PC-9 (cell line): ENCODE measurements at regions not wholly inside any gene's neighbourhood (a gene's known extent, or its start where the extent isn't known, plus 50 kb on each side); places are given as distances from the start of the nearest gene placed in this dataset.

Experiments used
- BruUV-seq: library from RNA; stranded (reverse); fragments of 400-500 nt; replicated peaks from 2 replicates; lab custom pipeline; 2021; lab: Mats Ljungman, UMichigan
- CTCF ChIA-PET: fragments of 300-600 bp; sonication (Branson Sonifier 250); formaldehyde crosslinking; loops from one replicate; lab custom pipeline; 2022; ENCODE audit warnings: antibody characterized with exemption; lab: Charles Lee
- POLR2A ChIA-PET: fragments of 300-600 bp; sonication (Branson Sonifier 250); formaldehyde crosslinking; loops from one replicate; lab custom pipeline; 2022; ENCODE audit warnings: antibody characterized with exemption; ENCODE audit not compliant: unreplicated experiment; lab: Charles Lee
- DNase-seq, 2 experiments: peaks; one replicate each; pipeline versions ENCODE4 v3.0.0 to v3.0.0-alpha.2; 2015 to 2022; ENCODE audit warnings: mixed read lengths in 1 of 2
- H2AFZ ChIP-seq: fragments of 200-600 bp; sonication (generic); 2 replicates; pipeline ENCODE4 v1.8.1; 2017; ENCODE audit warnings: antibody characterized with exemption
- H3F3A ChIP-seq: fragments of 200-600 bp; sonication (generic); 2 replicates; pipeline ENCODE4 v1.8.1; 2017; ENCODE audit warnings: antibody characterized with exemption, mild to moderate bottlenecking, low read depth; ENCODE audit not compliant: insufficient read depth
- H3K27ac ChIP-seq: fragments of 200-600 bp; sonication (generic); 2 replicates; pipeline ENCODE4 v1.6.1; 2016; ENCODE audit warnings: mixed run types
- H3K27me3 ChIP-seq: fragments of 200-600 bp; sonication (generic); 2 replicates; pipeline ENCODE4 v1.6.1; 2016; ENCODE audit warnings: low read depth, mixed run types; ENCODE audit not compliant: insufficient read depth
- H3K36me3 ChIP-seq: fragments of 200-600 bp; sonication (generic); 2 replicates; pipeline ENCODE4 v1.6.1; 2016; ENCODE audit warnings: low read depth, mixed run types
- H3K4me1 ChIP-seq: fragments of 200-600 bp; sonication (generic); replicated peaks from 2 replicates; pipeline ENCODE4 v1.6.1; 2016; ENCODE audit warnings: mixed run types; ENCODE audit not compliant: insufficient read depth
- H3K4me2 ChIP-seq: fragments of 200-600 bp; sonication (generic); 2 replicates; pipeline ENCODE4 v1.6.1; 2017; ENCODE audit warnings: mixed run types
- H3K4me3 ChIP-seq: fragments of 200-600 bp; sonication (generic); 2 replicates; pipeline ENCODE4 v1.6.1; 2016; ENCODE audit warnings: mixed run types
- H3K79me2 ChIP-seq: fragments of 200-600 bp; sonication (generic); 2 replicates; pipeline ENCODE4 v1.6.1; 2017; ENCODE audit warnings: low read depth, mixed run types
- H3K9me2 ChIP-seq: fragments of 200-600 bp; sonication (generic); 2 replicates; pipeline ENCODE4 v1.8.1; 2017; ENCODE audit warnings: mild to moderate bottlenecking; ENCODE audit not compliant: insufficient read depth
- H3K9me3 ChIP-seq: fragments of 200-600 bp; sonication (generic); 2 replicates; pipeline ENCODE4 v1.8.1; 2016; ENCODE audit warnings: low read depth; ENCODE audit not compliant: insufficient read depth
- H4K20me1 ChIP-seq: fragments of 200-600 bp; sonication (generic); 2 replicates; pipeline ENCODE4 v1.8.1; 2017; ENCODE audit not compliant: insufficient read depth
- EZH2 ChIP-seq: fragments of 200-600 bp; sonication (generic); IDR thresholded peaks from 2 replicates; pipeline ENCODE4 v1.8.0; 2017; ENCODE audit warnings: antibody characterized with exemption, low read depth
- intact Hi-C: fragments of 100-400 bp; cut with micrococcal nuclease; formaldehyde crosslinking; loops from one replicate; pipeline ENCODE4 v1.10.0; 2022; ENCODE audit not compliant: unreplicated experiment
- TF ChIP-seq, protein P1 (sequence below): fragments of 200-600 bp; sonication (generic); conservative IDR thresholded peaks from 2 replicates; pipeline ENCODE4 v1.6.1; 2017; ENCODE audit warnings: mixed run types, antibody characterized with exemption, mild to moderate bottlenecking, moderate library complexity

DNA sequence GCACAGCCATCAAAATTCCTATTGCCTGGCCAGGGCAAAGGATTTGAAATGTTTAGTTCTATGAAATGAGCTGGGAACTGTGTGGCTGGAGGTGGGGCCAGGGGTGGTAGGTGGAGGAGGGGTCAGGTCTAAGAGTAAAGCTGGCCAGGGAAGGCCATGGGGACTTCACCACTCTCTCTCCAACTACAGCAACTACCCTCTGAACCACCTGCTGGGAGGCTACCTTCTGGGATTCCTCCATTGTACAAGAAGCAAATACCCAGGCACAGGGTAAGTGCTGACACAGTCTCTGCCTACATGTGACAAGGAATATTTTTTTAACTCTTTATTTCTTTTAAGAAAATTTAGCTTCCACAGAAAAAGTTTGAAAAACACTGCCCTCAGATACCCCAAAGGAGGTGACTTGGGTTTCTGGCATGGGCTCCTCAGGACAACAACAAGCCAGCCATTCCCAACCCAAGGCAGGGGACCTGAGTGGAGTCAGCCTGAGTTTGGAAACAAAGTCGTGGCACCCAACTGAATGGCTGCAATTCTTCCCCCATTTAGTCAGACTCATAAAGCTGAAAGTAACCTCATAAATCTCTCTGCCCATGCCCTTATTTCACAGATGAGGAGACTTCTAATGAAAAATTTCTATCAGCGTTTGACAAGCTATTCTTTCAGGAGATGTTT, 593.8 kb upstream of the DIPK2B start:
- CTCF ChIA-PET: no interaction called here
- no TSS peak for BruUV-seq

DNA sequence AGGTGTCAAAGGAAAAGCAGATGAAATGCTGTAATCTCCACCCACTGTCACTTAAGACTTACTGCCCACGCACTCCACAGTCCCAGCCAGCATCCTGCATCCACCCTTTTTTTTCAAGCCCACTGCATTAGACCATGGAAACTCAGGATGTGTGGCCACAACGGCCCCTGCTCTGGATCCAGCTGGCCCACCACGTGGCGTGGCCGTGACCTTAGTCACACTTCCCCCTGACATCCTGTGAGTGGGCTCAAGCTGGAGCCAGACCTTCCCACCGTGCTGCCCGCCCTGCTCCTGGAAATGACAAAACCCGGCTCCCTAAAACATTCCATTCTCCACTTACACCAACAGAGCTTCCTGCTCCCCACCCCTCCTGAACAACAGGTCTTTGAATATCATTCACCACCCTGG, 588.3 kb upstream of the DIPK2B start:
- intact Hi-C loops: no loop called here
- peaks cover 9% of the 10 kb centered on the region for H4K20me1 ChIP-seq
- no TSS peak for BruUV-seq
- no peak overlapping the region for H3K27ac ChIP-seq
- no peaks in the 10 kb centered on the region for H3K9me3 ChIP-seq
- H3K27me3 ChIP-seq: no peaks in the 10 kb centered on the region
- no peak for DNase-seq
- no peaks in the 10 kb centered on the region for H3K9me2 ChIP-seq
- no peak overlapping the region for H2AFZ ChIP-seq
- ChIA-PET POLR2A (no interaction called here), CTCF (no interaction called here)
- no peaks in the 10 kb centered on the region for H3K4me1 ChIP-seq
- H3K36me3 ChIP-seq: no peaks in the 10 kb centered on the region
- H3K79me2 ChIP-seq: peaks cover 95% of the 10 kb centered on the region
- TF ChIP-seq, protein P1, sequence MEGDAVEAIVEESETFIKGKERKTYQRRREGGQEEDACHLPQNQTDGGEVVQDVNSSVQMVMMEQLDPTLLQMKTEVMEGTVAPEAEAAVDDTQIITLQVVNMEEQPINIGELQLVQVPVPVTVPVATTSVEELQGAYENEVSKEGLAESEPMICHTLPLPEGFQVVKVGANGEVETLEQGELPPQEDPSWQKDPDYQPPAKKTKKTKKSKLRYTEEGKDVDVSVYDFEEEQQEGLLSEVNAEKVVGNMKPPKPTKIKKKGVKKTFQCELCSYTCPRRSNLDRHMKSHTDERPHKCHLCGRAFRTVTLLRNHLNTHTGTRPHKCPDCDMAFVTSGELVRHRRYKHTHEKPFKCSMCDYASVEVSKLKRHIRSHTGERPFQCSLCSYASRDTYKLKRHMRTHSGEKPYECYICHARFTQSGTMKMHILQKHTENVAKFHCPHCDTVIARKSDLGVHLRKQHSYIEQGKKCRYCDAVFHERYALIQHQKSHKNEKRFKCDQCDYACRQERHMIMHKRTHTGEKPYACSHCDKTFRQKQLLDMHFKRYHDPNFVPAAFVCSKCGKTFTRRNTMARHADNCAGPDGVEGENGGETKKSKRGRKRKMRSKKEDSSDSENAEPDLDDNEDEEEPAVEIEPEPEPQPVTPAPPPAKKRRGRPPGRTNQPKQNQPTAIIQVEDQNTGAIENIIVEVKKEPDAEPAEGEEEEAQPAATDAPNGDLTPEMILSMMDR: no peak
- no peak for TF ChIP-seq EZH2
- peaks cover 2% of the 10 kb centered on the region; the same call in 1 of the 2 replicates for H3F3A ChIP-seq
- H3K4me3 ChIP-seq: no peak overlapping the region
- no peak overlapping the region for H3K4me2 ChIP-seq

More for the DNA sequence above, 593.8 kb upstream of the DIPK2B start:
- H3K27me3 ChIP-seq: no peaks in the 10 kb centered on the region
- no peak for DNase-seq
- H3K79me2 ChIP-seq: peaks cover 96% of the 10 kb centered on the region
- no peak overlapping the region for H2AFZ ChIP-seq
- intact Hi-C loops: no loop called here
- H3K4me1 ChIP-seq: no peaks in the 10 kb centered on the region
- no peak overlapping the region for H3K4me2 ChIP-seq
- peaks cover 6% of the 10 kb centered on the region; the same call in 1 of the 2 replicates for H4K20me1 ChIP-seq
- no peak overlapping the region for H3K27ac ChIP-seq
- H3K9me3 ChIP-seq: no peaks in the 10 kb centered on the region
- TF ChIP-seq, protein P1: no peak
- no peak for TF ChIP-seq EZH2
- no peaks in the 10 kb centered on the region for H3K36me3 ChIP-seq
- H3F3A ChIP-seq: peaks cover 3% of the 10 kb centered on the region; the same call in 1 of the 2 replicates
- no peak overlapping the region for H3K4me3 ChIP-seq
- POLR2A ChIA-PET: no interaction called here
- H3K9me2 ChIP-seq: no peaks in the 10 kb centered on the region

DNA sequence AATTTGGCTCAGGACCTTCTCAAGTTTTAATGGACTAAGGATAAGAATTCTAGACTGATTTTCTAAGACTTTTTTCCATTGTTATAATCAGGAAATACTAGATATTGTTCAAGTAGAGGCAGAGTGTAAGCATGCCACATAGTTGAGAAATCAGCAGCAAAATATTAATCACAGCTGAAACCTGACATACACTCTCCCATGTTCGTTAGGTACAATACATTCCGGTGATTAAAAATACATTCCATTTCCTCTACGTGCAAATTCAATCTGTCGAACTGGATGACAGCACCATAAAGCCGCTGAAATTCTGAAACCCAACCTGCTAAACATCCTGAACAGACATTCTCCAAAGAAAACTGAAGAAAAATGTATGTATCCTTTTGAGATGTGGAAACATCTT, 587.6 kb upstream of the DIPK2B start:
- intact Hi-C loops: no loop called here
- no peak overlapping the region for H3K4me3 ChIP-seq
- TF ChIP-seq, protein P1: no peak
- ChIA-PET POLR2A (no interaction called here), CTCF (no interaction called here)
- peaks cover 95% of the 10 kb centered on the region for H3K79me2 ChIP-seq
- BruUV-seq: no TSS peak
- no peaks in the 10 kb centered on the region for H3K9me3 ChIP-seq
- H2AFZ ChIP-seq: no peak overlapping the region
- no peaks in the 10 kb centered on the region for H3K36me3 ChIP-seq
- no peaks in the 10 kb centered on the region for H3K27me3 ChIP-seq
- DNase-seq: no peak
- H3F3A ChIP-seq: peaks cover 4% of the 10 kb centered on the region; the same call in 1 of the 2 replicates
- no peaks in the 10 kb centered on the region for H3K4me1 ChIP-seq
- H3K27ac ChIP-seq: no peak overlapping the region
- H4K20me1 ChIP-seq: peaks cover 9% of the 10 kb centered on the region
- no peaks in the 10 kb centered on the region for H3K9me2 ChIP-seq
- no peak overlapping the region for H3K4me2 ChIP-seq
